HG03520 (cell line): ENCODE measurements at regions not wholly inside any gene's neighbourhood (a gene's known extent, or its start where the extent isn't known, plus 50 kb on each side); places are given as distances from the start of the nearest gene placed in this dataset.
"Not testable (repeated sequence)": the region's sequence is repeated elsewhere in the genome, so short reads cannot be mapped to it uniquely, and the experiment has no call there.

Experiments
- ATAC-seq: cut with Tn5 transposase; IDR thresholded peaks from one replicate; pipeline ENCODE4 v1.9.1; 2021; ENCODE audit warnings: mild to moderate bottlenecking, moderate library complexity; ENCODE audit not compliant: unreplicated experiment

- ATAC-seq: no peak
Observed at GRCh38 chr1:221549815-221550214, 192.1 kb downstream of the DUSP10 start.

GRCh38 chr1:221552792-221553191 lies 189.1 kb downstream of the DUSP10 start:
- ATAC-seq: not testable (repeated sequence)

DNA sequence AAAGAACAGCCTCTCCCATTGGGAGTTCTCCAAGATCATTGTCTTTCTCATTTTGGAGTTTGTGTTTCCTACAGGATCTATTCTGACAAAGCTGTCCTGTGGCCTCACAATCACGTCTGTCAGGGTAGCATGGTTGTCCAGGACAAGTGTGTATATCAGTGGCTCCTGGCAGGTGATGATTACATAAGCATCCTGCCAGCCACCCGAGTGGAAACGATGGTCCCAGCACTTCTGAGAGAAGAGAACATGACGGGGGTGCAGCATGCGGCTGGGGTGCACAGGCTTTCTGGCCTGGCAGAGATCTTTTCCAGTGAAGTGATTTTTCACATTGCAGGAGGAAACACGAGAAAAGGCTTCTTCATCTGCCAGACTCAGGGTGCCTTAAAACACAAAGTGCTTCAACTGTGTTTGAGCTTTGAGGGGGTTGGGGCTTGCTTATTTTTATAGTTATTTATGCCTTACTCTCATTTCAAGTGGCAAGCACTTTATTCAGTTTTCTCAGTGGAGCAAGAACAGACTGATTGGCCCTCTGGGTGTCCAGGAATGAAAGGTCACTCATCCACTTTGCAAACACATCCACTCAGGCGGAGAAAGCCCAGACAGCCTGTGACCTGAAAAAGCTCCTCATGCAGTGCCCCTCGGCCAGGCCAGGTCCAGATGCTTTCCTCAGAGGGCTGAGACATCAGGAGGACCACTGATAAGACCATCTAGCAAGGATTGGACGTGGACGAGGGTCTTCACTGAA lies 186.0 kb downstream of the DUSP10 start:
- no peak for ATAC-seq

DNA sequence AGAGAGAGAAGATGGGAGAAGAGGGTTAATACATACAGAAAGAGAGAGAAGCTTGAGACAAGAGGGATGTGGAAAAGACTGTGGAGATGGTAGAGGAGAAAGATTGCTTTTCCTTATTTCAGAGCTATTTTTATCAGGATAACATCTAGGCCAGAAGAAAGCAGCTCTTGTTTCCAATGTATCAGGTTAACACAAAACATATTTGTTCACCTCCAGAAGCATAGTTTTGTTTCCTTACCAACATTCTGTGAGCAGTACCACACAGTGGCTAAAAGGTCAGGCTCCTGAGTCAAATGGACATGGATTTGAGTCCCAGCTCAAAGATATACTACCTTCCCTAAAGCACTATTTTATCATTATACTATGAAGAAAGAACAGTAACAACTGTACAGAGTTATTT lies 185.5 kb downstream of the DUSP10 start:
- no peak for ATAC-seq

- ATAC-seq: no peak
Observed at GRCh38 chr1:221557013-221557412, 184.9 kb downstream of the DUSP10 start.

GRCh38 chr1:221558396-221558795 lies 183.5 kb downstream of the DUSP10 start:
- no peak for ATAC-seq

- ATAC-seq: no peak
Observed at GRCh38 chr1:221559911-221560310, 182.0 kb downstream of the DUSP10 start.

DNA sequence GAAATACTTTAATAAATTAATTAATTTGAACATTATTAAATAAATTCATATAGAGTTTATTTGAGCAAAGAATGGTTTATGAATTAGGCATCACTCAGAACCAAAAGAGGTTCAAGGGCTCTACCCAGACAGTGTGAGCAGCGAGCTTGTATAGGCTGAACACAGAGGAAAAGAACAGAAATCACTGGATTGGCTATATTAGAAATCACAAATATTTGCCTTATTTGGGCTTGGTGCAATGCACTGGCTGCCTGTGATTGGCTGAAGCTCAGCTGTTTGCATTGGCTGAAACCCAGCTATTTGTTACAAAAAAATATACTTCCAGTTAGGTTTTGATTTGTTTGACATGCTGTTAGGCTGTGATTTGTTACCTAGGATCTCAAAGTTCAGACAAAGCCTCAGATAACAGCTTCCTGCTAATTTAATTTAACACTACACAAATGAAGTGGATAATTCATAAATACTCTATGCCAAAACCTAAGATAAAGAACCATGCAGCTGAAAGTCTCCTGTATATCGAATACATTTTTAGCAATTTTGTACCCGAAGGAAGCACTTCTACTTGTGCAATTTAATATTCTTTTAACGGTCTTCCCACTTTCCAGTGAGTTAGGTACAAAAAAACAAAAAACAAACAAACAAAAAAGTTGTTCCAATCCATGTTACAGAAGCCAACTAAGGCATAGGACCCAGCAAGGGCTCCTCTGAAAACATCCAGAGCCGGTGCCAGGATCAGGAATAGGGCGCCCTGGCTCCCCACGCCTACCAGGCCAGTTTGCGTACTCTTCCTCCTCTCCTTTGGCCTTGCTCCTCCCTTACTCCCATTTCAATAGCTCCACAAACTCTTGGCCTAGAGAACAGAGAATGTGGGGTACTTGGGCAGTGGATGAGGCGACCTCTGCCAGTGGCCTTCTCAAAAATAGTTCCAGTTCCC lies 179.1 kb downstream of the DUSP10 start:
- ATAC-seq: no peak

GRCh38 chr1:221563476-221563921 lies 178.4 kb downstream of the DUSP10 start:
- ATAC-seq: no peak

- ATAC-seq: no peak
Observed at GRCh38 chr1:221564891-221565290, 177.0 kb downstream of the DUSP10 start.

- no peak for ATAC-seq
Observed at GRCh38 chr1:221565711-221566110, 176.2 kb downstream of the DUSP10 start.

DNA sequence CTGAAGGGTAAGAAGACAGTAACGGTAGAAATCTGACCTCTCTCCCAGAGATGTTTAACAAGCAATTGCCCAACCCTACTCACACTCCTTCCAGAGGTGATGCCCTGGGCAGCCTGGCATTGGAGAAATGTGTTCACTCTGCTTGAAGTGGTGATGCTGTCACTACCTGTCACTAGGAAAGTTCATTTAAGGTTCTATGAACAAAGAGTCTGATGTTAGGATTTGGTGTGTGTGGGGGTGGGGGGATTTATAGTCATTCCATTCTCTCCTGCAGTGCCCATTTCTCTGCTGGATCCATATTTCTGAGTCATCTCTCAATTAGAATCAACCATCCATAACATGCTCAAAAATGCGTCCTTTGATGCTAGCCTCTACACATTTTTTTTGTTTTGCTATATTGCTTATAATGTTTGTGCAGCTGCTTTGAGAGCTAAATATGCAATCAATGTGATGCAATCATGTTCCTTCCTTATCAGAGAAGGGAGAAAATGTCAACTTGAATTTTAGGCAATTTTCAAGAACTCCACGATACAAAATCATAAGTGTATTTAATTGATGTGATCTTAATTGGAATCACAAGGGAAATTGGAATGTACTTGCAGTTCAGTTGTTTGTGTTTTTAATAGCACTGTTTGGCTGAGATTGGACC lies 173.9 kb downstream of the DUSP10 start:
- ATAC-seq: no peak

GRCh38 chr1:221573756-221574155 lies 168.1 kb downstream of the DUSP10 start:
- no peak for ATAC-seq

DNA sequence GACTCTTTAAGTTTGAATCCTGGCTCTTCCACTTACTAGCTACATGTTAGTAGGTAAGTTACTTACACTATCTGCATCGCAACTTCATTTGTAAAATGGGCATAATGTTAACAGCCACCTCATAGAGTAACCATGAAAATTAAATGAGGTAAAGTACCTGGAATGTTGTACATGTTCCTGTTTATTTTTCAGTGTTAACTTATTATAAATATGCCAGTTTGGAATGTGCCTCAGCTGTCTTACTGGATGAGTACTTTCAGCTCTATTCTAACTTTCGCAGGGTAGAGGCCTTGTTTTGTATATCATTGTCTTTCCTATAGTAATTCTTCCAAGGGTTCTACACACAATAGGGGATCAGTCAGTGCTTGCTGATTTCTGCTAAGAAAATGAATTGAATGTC lies 167.4 kb downstream of the DUSP10 start:
- ATAC-seq: no peak

DNA sequence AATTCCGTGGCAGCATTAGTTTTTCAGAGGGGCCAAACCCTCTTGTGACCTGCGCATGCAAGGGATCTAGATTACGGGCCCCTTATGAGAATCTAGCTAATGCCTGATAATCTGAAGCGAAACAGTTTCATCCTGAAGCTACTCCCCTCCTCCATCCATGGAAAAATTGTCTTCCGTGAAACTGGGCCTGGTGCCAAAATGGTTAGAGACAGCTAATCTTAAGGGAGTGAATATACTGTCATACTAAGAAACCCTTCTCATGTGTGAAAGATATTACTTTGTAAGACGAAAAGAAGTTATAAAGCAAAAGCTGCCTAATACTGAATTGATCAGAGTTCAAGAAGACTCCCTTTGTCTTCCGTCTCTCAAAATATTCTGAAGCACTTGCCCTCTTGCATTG lies 166.3 kb downstream of the DUSP10 start:
- no peak for ATAC-seq

- ATAC-seq: no peak
Observed at GRCh38 chr1:221576268-221576667, 165.6 kb downstream of the DUSP10 start.

GRCh38 chr1:221583465-221583864 lies 158.4 kb downstream of the DUSP10 start:
- ATAC-seq: no peak

- not testable (repeated sequence) for ATAC-seq
Observed at GRCh38 chr1:221587013-221587412, 154.9 kb downstream of the DUSP10 start.

DNA sequence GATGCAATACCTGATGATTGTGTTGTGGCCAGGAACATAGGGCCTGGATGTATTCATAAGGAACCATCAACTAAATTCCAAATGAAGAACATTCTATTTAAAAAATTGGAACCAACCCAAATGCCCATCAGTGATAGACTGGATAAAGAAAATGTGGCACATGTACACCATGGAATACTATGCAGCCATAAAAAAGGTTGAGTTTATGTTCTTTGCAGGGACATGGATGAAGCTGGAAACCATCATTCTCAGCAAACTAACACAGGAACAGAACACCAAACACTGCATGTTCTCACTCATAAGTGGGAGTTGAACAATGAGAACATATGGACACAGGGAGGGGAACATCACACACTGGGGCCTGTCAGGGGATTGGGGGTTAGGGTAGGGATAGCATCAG lies 150.6 kb downstream of the DUSP10 start:
- ATAC-seq: not testable (repeated sequence)

GRCh38 chr1:221594576-221594975 lies 147.3 kb downstream of the DUSP10 start:
- ATAC-seq: no peak

DNA sequence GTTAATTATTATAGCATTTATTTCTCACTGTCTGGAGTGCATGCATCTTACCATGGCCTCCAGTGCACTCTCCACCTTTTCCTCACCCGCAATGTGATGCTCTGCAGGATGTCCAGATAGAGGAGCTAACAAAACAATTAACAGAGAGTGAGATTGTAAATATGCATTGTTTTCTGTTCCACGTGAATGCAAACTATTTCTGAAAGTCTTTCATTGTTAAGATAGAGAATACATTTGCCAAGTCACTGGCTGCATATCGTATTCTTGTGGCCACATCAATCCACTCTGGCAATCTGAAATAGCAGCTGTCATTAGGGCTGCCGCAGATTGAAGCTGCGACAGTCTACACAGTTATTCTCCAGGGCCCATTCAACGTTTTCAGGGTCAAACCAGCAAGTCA lies 143.8 kb downstream of the DUSP10 start:
- ATAC-seq: no peak
